ENCODE measurements at regions not wholly inside any gene's neighbourhood (a gene's known extent, or its start where the extent isn't known, plus 50 kb on each side); places are given as distances from the start of the nearest gene placed in this dataset.

- ATAC-seq = no peak
- TF ChIP-seq GLIS3 (CRISPR knock-in tag; IDR thresholded peaks at IDR 0.05) (no peak), PATZ1 (CRISPR knock-in tag; IDR thresholded peaks at IDR 0.05; ENCODE audit: borderline replicate concordance) (no peak), TCF4 (CRISPR knock-in tag; IDR thresholded peaks at IDR 0.05; ENCODE audit: borderline replicate concordance) (no peak), ISL1 (CRISPR knock-in tag; IDR thresholded peaks at IDR 0.05) (no peak), PPARA (CRISPR knock-in tag; IDR thresholded peaks at IDR 0.05; ENCODE audit: borderline replicate concordance) (no peak), ZFP3 (CRISPR knock-in tag; IDR thresholded peaks at IDR 0.05) (no peak), ZC3H10 (CRISPR knock-in tag; IDR thresholded peaks at IDR 0.05) (no peak)
- TF ChIP-seq, protein P1, sequence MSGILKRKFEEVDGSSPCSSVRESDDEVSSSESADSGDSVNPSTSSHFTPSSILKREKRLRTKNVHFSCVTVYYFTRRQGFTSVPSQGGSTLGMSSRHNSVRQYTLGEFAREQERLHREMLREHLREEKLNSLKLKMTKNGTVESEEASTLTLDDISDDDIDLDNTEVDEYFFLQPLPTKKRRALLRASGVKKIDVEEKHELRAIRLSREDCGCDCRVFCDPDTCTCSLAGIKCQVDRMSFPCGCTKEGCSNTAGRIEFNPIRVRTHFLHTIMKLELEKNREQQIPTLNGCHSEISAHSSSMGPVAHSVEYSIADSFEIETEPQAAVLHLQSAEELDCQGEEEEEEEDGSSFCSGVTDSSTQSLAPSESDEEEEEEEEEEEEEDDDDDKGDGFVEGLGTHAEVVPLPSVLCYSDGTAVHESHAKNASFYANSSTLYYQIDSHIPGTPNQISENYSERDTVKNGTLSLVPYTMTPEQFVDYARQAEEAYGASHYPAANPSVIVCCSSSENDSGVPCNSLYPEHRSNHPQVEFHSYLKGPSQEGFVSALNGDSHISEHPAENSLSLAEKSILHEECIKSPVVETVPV (CRISPR knock-in tag; IDR thresholded peaks at IDR 0.05) = no peak
Measured at GRCh38 chr14:66140213-66140918, 345.8 kb upstream of the CCDC196 start.

DNA sequence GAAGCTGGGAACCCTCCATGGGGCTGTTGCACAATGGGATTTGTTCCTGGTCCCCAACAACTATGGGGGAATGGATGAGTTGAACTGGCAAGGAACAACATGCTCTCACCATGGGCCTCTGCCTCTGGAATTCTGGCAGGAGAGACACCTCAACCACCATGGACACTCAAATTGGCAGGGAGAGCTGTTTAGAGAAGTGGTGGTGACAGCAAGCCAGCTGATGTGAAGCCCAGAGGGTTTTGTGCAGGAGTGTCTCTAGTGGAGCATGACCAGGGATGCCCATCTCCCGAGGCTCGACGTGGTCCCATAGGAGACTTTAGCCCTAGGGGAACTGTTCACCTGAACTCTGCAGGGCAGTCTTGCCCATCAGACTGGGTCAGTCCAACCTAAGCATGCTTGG, 345.2 kb upstream of the CCDC196 start:
- TF ChIP-seq PPARA (CRISPR knock-in tag; IDR thresholded peaks at IDR 0.05; ENCODE audit: borderline replicate concordance) (no peak), ESRRG (CRISPR knock-in tag; IDR thresholded peaks at IDR 0.05) (no peak), RARB (CRISPR knock-in tag; IDR thresholded peaks at IDR 0.05) (no peak), ZFP3 (CRISPR knock-in tag; IDR thresholded peaks at IDR 0.05) (no peak), POU6F1 (CRISPR knock-in tag; IDR thresholded peaks at IDR 0.05; ENCODE audit: borderline replicate concordance, low read depth) (no peak), GLIS3 (CRISPR knock-in tag; IDR thresholded peaks at IDR 0.05) (no peak), ZNF8 (CRISPR knock-in tag; IDR thresholded peaks at IDR 0.05) (no peak), BACH2 (CRISPR knock-in tag; IDR thresholded peaks at IDR 0.05; ENCODE audit: borderline replicate concordance) (no peak), ZNF565 (CRISPR knock-in tag; conservative IDR thresholded peaks at IDR 0.05; ENCODE audit: low read depth) (no peak), ARNTL (CRISPR knock-in tag; IDR thresholded peaks at IDR 0.05; ENCODE audit: borderline replicate concordance, low read depth) (no peak), CSDC2 (CRISPR knock-in tag; IDR thresholded peaks at IDR 0.05) (no peak), OSR1 (CRISPR knock-in tag; IDR thresholded peaks at IDR 0.05) (no peak)
- TF ChIP-seq, protein P2, sequence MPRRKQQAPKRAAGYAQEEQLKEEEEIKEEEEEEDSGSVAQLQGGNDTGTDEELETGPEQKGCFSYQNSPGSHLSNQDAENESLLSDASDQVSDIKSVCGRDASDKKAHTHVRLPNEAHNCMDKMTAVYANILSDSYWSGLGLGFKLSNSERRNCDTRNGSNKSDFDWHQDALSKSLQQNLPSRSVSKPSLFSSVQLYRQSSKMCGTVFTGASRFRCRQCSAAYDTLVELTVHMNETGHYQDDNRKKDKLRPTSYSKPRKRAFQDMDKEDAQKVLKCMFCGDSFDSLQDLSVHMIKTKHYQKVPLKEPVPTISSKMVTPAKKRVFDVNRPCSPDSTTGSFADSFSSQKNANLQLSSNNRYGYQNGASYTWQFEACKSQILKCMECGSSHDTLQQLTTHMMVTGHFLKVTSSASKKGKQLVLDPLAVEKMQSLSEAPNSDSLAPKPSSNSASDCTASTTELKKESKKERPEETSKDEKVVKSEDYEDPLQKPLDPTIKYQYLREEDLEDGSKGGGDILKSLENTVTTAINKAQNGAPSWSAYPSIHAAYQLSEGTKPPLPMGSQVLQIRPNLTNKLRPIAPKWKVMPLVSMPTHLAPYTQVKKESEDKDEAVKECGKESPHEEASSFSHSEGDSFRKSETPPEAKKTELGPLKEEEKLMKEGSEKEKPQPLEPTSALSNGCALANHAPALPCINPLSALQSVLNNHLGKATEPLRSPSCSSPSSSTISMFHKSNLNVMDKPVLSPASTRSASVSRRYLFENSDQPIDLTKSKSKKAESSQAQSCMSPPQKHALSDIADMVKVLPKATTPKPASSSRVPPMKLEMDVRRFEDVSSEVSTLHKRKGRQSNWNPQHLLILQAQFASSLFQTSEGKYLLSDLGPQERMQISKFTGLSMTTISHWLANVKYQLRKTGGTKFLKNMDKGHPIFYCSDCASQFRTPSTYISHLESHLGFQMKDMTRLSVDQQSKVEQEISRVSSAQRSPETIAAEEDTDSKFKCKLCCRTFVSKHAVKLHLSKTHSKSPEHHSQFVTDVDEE (CRISPR knock-in tag; IDR thresholded peaks at IDR 0.05) = no peak
- TF ChIP-seq, protein P1 (CRISPR knock-in tag; IDR thresholded peaks at IDR 0.05) = no peak
- TF ChIP-seq, protein P3, sequence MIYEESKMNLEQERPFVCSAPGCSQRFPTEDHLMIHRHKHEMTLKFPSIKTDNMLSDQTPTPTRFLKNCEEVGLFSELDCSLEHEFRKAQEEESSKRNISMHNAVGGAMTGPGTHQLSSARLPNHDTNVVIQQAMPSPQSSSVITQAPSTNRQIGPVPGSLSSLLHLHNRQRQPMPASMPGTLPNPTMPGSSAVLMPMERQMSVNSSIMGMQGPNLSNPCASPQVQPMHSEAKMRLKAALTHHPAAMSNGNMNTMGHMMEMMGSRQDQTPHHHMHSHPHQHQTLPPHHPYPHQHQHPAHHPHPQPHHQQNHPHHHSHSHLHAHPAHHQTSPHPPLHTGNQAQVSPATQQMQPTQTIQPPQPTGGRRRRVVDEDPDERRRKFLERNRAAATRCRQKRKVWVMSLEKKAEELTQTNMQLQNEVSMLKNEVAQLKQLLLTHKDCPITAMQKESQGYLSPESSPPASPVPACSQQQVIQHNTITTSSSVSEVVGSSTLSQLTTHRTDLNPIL (CRISPR knock-in tag; IDR thresholded peaks at IDR 0.05; ENCODE audit: low read depth) = no peak
- ATAC-seq = no peak

Data from SK-N-SH treated with all-trans-retinoic acid at 6 μM for 48 hours (cell line).